HFF-Myc (cell line): ENCODE measurements at regions not wholly inside any gene's neighbourhood (a gene's known extent, or its start where the extent isn't known, plus 50 kb on each side); places are given as distances from the start of the nearest gene placed in this dataset.
"Not testable (repeated sequence)": the region's sequence is repeated elsewhere in the genome, so short reads cannot be mapped to it uniquely, and the experiment has no call there.

Experiments used
- DNase-seq: peaks from one replicate; pipeline ENCODE4 v3.0.0-alpha.2; 2011; ENCODE audit warnings: low read depth; ENCODE audit errors: extremely low read depth
- H3K4me3 ChIP-seq: replicated peaks from 2 replicates; pipeline ENCODE4 v1.5.1; 2011; ENCODE audit warnings: low read depth, mild to moderate bottlenecking, control low read depth, low read length
- CTCF ChIP-seq: IDR thresholded peaks from 2 replicates; pipeline ENCODE4 v1.5.1; 2012; ENCODE audit warnings: mild to moderate bottlenecking, low read depth, low read length, control low read depth; ENCODE audit errors: missing control alignments

GRCh38 chr14:80310938-80311750, 99.8 kb upstream of the DIO2 start:
- no peak for DNase-seq
- TF ChIP-seq CTCF, result no peak
- no peak overlapping the region for H3K4me3 ChIP-seq

DNA sequence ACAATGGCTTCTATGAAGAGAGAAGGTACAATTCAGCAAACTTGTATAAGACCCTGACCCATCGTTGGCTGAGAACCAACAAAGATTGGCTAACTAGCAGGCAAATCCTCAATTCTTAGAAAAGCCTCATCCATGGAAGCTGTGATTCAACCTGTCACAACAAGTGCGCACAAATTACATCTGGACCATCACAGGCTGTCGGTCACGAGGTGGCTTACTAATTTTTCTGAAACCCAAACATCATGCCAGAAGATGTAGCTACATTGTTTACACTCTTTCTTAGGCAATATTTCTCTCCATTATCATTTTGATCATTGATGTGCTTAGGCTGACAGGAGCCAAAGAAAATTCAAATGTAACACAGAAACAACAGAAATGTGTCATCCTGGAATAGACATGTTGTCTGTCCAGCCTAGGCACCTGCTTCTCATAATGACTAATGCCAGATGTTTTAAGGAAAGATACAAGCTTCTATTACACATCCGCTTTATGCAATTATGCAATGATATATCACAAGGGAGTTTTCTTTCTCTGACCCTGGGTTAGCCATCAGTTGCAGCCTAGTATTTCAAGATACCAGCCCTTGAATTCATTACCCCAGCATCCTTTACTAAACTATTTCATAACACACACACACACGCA, 92.9 kb upstream of the DIO2 start:
- no peak overlapping the region for H3K4me3 ChIP-seq
- TF ChIP-seq CTCF, result no peak
- no peak for DNase-seq

DNA sequence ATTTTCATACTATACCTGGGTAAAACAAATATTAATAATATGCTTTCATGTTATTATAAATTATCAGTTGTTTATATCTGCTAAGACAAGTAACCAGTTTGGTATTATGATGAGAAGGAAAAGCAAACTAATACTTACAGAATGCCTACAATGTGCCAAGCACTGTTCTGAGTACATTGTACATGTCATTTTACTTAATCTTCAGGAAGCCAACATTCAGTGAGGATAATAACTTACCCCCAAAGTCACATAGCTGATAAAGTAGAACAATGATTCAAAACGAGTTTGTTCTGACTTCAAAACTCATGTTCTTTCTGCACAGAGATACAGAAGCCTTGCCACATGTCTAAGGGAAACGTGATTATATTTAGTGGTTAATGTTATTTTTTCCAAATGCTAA, 89.0 kb upstream of the DIO2 start:
- no peak for DNase-seq
- no peak for TF ChIP-seq CTCF
- H3K4me3 ChIP-seq, result no peak overlapping the region

- no peak for TF ChIP-seq CTCF
- no peak overlapping the region for H3K4me3 ChIP-seq
- DNase-seq, result no peak
Observed at GRCh38 chr14:80298491-80299017, 87.2 kb upstream of the DIO2 start.

GRCh38 chr14:80291101-80291500, 79.8 kb upstream of the DIO2 start:
- TF ChIP-seq CTCF, result no peak
- DNase-seq, result no peak
- no peak overlapping the region for H3K4me3 ChIP-seq

DNA sequence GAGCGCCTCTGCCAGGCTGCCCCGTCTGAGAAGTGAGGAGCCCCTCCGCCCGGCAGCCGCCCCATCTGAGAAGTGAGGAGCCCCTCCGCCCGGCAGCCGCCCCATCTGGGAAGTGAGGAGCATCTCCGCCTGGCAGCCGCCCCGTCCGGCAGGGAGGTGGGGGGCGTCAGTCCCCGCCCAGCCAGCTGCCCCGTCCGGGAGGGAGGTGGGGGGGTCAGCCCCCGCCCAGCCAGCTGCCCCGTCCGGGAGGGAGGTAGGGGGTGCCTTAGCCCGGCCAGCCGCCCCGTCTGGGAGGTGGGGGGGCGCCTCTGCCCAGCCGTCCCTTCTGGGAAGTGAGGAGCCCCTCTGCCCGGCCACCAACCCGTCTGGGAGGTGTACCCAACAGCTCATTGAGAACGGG, 75.4 kb upstream of the DIO2 start:
- DNase-seq, H3K4me3 ChIP-seq: not testable (repeated sequence)

DNA sequence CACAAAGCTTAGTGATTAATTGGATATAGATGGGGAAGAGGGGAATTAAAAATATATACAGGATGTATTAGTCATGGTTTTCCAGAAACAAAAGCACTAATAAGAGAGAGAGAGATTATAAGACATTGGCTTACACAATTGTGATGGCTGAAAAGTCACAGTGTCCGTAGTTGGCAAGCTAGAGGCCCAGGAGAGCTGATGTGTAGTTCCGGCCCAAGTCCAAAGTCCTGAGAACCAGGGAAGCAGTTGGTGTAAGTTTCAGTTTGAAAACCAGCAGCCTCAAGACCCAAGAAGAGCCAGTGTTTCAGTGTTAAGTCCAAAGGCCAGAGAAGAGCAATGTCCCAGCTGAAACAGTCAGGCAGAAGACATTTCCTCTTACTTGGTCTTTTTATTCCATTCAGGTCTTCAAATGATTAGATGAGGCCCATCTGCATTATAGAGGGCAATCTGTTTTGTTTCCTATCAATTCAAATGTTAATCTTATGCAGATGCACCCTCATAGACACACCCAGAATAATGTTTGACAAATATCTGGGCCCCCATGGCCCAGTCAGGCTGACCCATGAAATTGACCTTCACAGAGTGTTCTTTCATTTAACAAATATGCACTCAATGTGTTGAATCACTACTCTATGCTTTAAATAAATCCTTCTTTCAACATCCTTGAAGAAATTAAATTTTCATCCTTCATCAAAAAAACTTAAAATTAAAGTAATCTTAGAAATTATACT, 67.2 kb upstream of the DIO2 start:
- TF ChIP-seq CTCF, result no peak
- no peak overlapping the region for H3K4me3 ChIP-seq
- no peak for DNase-seq
